ENCODE measurements at regions not wholly inside any gene's neighbourhood (a gene's known extent, or its start where the extent isn't known, plus 50 kb on each side); places are given as distances from the start of the nearest gene placed in this dataset.

- no peaks in the 10 kb centered on the region for H3K36me3 ChIP-seq (ENCODE audit: control insufficient read depth in 2 of 2, extremely low read depth in 1 of 2, insufficient read depth in 2 of 2, low read length in 2 of 2)
- no peak overlapping the region for H2AFZ ChIP-seq (ENCODE audit: low read depth, low read length)
- H3K9ac ChIP-seq (replicated peaks; ENCODE audit: extremely low read depth, insufficient read depth, low read length) = no peak overlapping the region
- no peaks in the 10 kb centered on the region for H3K79me2 ChIP-seq (ENCODE audit: control insufficient read depth, insufficient read depth, low read length)
- H3K9me3 ChIP-seq (replicated peaks; ENCODE audit: control insufficient read depth, insufficient read depth, low read length) = peaks cover 3% of the 10 kb centered on the region
- FAIRE-seq = no peak
- no peaks in the 10 kb centered on the region for H3K27me3 ChIP-seq (ENCODE audit: control insufficient read depth in 2 of 2, insufficient read depth in 2 of 2, low read length in 2 of 2)
- no peak for DNase-seq (ENCODE audit: low read depth, low spot score)
- dilution Hi-C loops (cut with MboI; ENCODE audit: extremely low pct_ligation_motif_present, low sequenced_read_pairs) (no loop called here), intact Hi-C loops (cut with micrococcal nuclease) (no loop called here)
- no peaks in the 10 kb centered on the region for H4K20me1 ChIP-seq (replicated peaks; ENCODE audit: control insufficient read depth, extremely low read depth, insufficient read depth, low read length)
- no peaks in the 10 kb centered on the region for H3K9me1 ChIP-seq (replicated peaks; ENCODE audit: control insufficient read depth, extremely low read depth, insufficient read depth, low read length)
- BruUV-seq (replicated peaks) = no TSS peak
- H3K4me3 ChIP-seq (replicated peaks in 1 of 3; ENCODE audit: insufficient read depth in 1 of 3, low read depth in 1 of 3, low read length in 3 of 3) = no peak overlapping the region
- H3K4me1 ChIP-seq (ENCODE audit: control insufficient read depth, extremely low read depth, insufficient read depth, low read length) = no peaks in the 10 kb centered on the region
- TF ChIP-seq MAX (IDR thresholded peaks at IDR 0.05; ENCODE audit: insufficient read depth, insufficient read length) (no peak), CTCF (IDR thresholded peaks at IDR 0.05; ENCODE audit: extremely low read depth in 1 of 2, insufficient read depth in 1 of 2, low read depth in 1 of 2, low read length in 2 of 2) (no peak), GATA2 (IDR thresholded peaks at IDR 0.05; ENCODE audit: insufficient read depth, insufficient read length, low read depth, low read length) (no peak), EZH2 (IDR thresholded peaks at IDR 0.05; ENCODE audit: borderline replicate concordance, low read depth, low read length, severe bottlenecking) (no peak), JUN (IDR thresholded peaks at IDR 0.05; ENCODE audit: borderline replicate concordance, insufficient read depth, insufficient read length, low read depth) (no peak), POLR2A (IDR thresholded peaks at IDR 0.05; ENCODE audit: low read depth, low read length) (no peak), POLR2AphosphoS5 (IDR thresholded peaks at IDR 0.05; ENCODE audit: insufficient read depth, low read depth, low read length) (no peak), FOS (IDR thresholded peaks at IDR 0.05; ENCODE audit: borderline replicate concordance, insufficient read depth, low read length) (no peak), MYC (IDR thresholded peaks at IDR 0.05; ENCODE audit: low read depth, low read length) (no peak)
- POLR2A ChIA-PET = no interaction called here
- CTCF ChIA-PET = no interaction called here
- H3K4me2 ChIP-seq (ENCODE audit: insufficient read depth, low read length) = no peak overlapping the region
- no peak overlapping the region for H3K27ac ChIP-seq (ENCODE audit: insufficient read depth, low read depth, low read length)
Measured at GRCh38 chr10:111488668-111489067, 411.8 kb downstream of the ADRA2A start.

All from endothelial cell of umbilical vein (primary cell).